ENCODE measurements at regions not wholly inside any gene's neighbourhood (a gene's known extent, or its start where the extent isn't known, plus 50 kb on each side); places are given as distances from the start of the nearest gene placed in this dataset.

DNA sequence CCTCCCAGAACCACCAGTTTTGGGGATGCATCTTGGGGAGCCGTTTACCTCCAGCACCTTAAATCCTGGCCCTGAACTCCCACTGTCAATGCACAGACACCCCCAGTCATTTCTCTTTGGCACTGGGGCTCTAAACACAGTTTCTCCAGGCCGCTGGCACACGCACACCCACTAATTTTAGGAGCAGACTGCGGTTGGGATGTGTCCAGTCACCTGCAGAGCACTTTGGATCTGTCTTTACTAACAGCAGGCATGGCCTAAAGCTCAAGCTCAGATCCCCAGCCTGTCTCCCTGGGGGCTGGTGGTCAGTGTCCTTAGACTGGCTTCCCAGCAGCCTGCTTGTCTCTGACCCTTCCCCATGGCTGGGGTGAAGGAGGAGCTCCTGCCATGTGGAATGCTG is 49.9 kb downstream of the SYNE3 start:
- no peak for DNase-seq

GRCh38 chr14:95465936-95466335 is 50.5 kb downstream of the SYNE3 start:
- no peak for DNase-seq

- no peak for DNase-seq
Observed at GRCh38 chr14:95465358-95465757, 51.1 kb downstream of the SYNE3 start.

DNA sequence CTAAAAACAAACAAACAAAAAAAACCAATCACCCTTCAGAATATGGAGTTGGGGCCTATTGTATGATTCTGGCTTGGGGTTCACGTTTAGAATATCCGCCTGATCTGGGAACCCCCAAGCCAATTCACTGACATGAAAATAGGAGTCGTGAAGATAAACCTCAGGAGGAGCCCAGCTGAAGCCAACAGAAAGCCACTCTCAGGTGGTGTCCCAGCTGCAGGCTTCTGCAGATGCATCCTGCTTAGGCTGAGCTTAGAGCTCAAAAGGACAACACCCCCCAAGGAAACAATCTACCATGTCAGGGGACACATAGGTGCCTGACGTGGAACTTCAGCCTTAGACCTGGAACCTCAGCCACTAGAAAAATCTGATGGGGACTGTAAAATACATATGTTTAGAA is 51.9 kb downstream of the SYNE3 start:
- no peak for DNase-seq

GRCh38 chr14:95464103-95464502 is 52.3 kb downstream of the SYNE3 start:
- no peak for DNase-seq

GRCh38 chr14:95463171-95463901 is 53.1 kb downstream of the SYNE3 start:
- DNase-seq = peak; percentile 93

GRCh38 chr14:95462491-95462890 is 54.0 kb downstream of the SYNE3 start:
- DNase-seq = no peak

DNA sequence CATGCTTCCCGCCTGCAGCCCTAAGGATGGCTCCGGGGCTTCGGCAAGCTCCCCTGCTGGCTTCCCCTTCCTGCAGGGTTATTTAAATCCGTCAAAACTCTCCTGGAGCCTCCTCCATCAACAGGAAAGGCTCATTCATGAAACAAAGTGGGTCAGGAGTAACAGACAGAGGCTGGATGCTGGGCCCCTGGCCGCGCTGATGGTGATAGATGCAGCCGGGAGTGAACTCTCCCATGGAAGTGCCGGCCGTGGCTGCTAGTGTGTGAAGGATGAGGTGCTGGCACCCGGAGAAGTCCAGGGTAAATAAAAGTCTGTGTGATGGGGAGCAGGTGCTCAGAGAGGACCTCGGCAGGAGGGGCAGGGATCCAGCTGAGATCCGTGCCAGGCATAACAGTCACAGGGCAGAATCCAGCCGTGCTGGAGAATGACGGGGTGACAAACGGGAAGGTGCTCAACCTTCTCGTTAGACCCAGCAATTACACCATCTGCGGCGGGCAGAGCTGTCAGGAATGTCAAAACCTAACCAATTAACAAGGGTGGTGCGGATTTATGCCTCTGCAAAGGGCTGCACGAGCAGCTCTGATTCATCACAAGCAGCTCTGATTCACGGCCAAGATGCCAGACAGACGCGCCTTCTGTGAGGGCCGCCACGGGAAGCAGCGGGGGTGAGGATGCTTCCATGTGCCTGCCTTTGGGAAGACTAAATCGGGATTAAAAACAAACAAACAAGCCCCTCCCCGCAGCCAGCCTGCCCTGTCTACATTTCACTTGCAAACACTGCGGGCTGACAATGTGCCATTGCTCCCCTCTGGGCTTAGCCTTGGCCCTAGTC is 55.6 kb downstream of the SYNE3 start:
- peak; percentile 95 for DNase-seq

DNA sequence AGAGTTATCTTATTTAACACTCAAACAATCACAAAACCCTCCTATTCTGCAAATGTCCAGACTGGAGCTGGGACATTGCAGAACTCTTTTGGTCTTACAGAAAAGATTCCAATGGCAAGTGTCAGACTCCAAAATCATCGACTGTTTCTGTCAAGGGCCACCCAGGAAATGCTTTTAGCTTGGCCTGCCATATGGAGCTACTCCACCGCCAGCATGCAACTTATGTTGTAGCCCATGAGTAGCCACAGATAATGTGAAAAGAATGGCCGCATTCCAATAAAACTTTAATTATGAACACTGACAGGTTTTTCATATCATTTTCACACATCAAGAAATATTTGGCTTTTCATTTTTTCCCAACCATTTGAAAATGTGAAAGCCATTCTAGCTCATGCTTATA is 57.5 kb downstream of the SYNE3 start:
- DNase-seq = no peak

- DNase-seq = no peak
Observed at GRCh38 chr14:95458459-95458858, 58.0 kb downstream of the SYNE3 start.

GRCh38 chr14:95456281-95456680 is 60.2 kb downstream of the SYNE3 start:
- DNase-seq = no peak

DNA sequence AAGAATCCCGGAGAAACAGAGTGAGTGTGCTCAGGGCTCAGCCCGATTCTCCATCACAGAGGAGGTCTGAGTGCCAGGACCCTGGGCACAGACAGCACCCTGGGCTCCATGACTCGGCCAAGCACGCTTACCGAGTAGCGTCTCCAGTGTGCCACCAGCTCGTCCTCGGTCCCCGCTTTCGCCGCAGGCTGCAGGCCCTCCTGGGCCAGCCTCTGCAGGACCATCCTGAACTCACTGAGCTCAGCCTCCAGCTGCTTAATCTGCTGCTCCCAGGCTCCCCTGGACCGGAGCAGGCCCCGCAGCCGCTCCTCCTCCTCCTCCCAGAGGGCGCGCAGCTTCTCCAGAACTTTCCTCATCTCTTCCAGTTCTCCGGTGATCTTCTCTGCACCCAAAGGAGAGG is 61.2 kb downstream of the SYNE3 start:
- no peak for DNase-seq

- DNase-seq = no peak
Observed at GRCh38 chr14:95453713-95453980, 62.8 kb downstream of the SYNE3 start.

DNA sequence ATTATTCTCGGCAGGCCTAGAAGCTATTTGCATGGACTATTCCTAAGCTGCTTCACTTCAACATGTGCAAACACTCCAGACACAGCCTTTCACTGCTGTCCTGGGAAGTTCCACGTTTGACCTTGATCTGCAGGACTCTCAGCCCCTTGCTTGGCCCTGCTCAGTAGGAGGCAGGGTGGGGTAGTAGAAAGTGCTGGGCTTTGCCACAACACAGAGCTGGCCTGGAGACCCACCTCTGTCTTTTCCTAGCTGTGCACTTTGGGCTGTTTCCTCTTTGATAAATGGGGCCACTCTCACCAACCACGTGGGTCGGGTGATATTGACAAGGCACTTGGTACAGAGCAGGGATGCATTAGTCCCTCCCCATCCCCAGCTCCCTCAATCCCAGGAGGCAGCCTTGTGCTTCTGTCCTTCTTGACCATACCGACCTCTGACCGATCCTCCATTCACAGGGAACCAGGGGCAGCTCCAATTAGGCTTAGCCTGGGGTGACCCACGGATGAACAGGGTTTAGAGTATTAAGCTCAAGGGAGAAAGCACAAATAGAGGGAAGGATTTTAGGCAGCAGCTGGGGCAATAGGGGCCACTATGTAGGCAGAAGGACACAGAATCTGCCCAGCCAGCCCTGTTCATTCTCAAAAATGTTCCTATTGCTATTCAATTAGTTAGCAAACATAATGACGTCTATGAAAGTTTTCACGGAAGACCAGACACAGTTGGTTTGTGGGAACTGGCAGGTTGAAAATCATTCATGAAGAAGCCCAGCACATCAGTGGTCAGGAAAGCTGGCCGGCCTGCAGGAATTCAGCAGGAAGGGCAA is 63.3 kb downstream of the SYNE3 start:
- no peak for DNase-seq

GRCh38 chr14:95452176-95452892 is 64.1 kb downstream of the SYNE3 start:
- no peak for DNase-seq

- DNase-seq = no peak
Observed at GRCh38 chr14:95449131-95449530, 67.3 kb downstream of the SYNE3 start.

- no peak for DNase-seq
Observed at GRCh38 chr14:95446470-95446869, 70.0 kb downstream of the SYNE3 start.

GRCh38 chr14:95445676-95446075 is 70.8 kb downstream of the SYNE3 start:
- peak; percentile 49 for DNase-seq

- no peak for DNase-seq
Observed at GRCh38 chr14:95445161-95445560, 71.3 kb downstream of the SYNE3 start.

GRCh38 chr14:95444132-95445129 is 72.0 kb downstream of the SYNE3 start:
- no peak for DNase-seq

DNA sequence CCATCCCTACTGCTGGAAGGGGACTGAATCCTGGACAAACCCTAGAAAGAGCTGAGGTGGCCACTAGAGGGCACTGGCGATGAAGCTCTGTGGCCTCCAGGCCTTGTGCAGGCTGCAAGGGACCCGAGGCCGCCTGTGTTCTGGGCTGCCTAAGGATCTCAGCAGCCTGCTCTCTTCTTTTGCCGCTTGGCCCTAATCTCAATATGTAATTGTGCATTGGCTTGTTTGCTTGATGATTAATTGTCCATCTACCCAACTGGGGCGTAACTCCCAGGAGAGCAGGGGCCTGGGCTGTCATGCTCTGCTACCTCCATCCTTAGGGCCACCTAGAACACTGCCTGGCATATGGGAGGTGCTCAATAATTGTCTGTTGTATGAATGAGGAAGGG is 73.8 kb downstream of the SYNE3 start:
- peak; percentile 83 for DNase-seq

Measured in NCI-H2107 (cell line).